ENCODE measurements at regions not wholly inside any gene's neighbourhood (a gene's known extent, or its start where the extent isn't known, plus 50 kb on each side); places are given as distances from the start of the nearest gene placed in this dataset.

DNA sequence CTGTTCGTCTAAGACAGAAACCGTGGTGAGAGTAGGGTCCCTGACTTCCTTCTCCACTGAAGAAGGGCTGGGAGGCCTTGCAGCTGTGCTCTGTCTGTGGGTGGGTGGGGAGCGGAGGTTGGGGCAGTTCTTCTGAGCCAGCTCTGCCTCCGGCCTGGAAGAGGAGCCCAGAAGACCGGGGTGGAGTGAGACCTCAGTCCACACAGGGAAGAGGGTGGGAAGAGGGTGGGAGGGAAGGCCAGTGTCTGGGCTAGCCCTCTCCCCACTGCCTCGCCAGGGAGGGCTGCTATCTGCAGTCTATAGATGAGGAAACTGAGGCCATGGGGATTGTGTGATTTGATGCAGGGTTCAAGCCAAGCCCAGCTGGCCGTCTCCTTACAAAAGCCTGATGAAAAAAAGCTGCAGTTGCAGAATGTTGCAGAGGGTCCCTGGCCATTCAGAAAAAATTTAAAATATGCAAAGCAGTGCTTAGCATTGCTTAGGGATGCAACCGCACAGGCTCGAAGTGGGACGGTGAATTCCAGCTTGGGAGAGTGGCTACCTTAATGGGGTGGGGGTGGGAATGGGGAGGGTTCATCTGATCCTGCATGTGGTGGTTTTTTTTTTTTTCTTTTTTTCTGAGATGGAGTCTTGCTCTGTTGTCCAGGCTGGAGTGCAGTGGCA, 181.6 kb upstream of the HS6ST1 start:
- DNase-seq, result no peak
- no peak overlapping the region for H3K27ac Mint-ChIP-seq
- H3K4me3 Mint-ChIP-seq, result no peak overlapping the region
- no peaks in the 10 kb centered on the region for H3K27me3 Mint-ChIP-seq
- H3K4me1 Mint-ChIP-seq, result no peaks in the 10 kb centered on the region
- CTCF ChIA-PET, result interaction anchor here (0.6 kb wide), 1 partner anchor 410 kb away, joined by 3 read pairs; no protein-coding TSS in a partner anchor
- no peaks in the 10 kb centered on the region for H3K36me3 Mint-ChIP-seq
- no peaks in the 10 kb centered on the region for H3K9me3 Mint-ChIP-seq (ENCODE audit: low read depth)
- ATAC-seq, result no peak

DNA sequence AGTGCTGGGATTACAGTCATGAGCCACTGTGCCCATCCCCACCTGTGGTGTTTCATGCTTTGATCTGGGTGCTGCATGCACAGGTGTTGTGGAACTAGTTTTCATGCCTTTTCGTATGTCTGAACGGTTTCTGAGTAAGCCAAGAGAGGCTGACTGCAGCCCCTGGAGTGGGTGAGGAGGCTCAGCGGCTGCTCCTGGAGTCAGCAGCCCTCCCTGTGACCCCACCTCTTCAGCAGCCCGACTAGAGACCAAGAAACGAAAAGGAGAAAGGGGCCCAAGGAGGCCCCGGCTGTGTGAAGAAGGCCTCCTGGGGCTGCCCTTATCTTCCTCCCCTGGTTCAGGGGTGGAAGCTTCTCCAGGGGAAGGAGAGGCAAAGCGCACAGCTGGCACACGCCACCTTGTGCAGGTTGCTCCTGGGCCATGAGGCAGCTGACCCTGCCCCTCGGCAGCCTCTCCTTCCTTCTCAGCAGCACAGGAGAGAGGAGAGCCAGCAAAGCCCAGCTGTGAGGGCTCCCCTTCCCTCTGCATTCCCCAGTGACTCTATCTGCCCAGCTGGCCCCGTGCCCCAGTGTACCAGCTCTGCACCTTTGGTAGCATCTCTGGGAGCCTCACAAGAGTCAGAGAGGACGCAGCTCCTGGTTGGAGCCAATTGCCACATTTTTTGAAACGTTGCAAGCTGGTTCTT, 182.5 kb upstream of the HS6ST1 start:
- no peaks in the 10 kb centered on the region for H3K4me1 Mint-ChIP-seq
- H3K36me3 Mint-ChIP-seq, result no peaks in the 10 kb centered on the region
- no peaks in the 10 kb centered on the region for H3K27me3 Mint-ChIP-seq
- no peaks in the 10 kb centered on the region for H3K9me3 Mint-ChIP-seq (ENCODE audit: low read depth)
- H3K27ac Mint-ChIP-seq, result no peak overlapping the region
- no peak for ATAC-seq
- CTCF ChIA-PET, result no interaction called here
- no peak for DNase-seq
- no peak overlapping the region for H3K4me3 Mint-ChIP-seq

GRCh38 chr2:128501700-128502099, 183.0 kb upstream of the HS6ST1 start:
- ATAC-seq, result no peak
- H3K4me1 Mint-ChIP-seq, result no peaks in the 10 kb centered on the region
- H3K4me3 Mint-ChIP-seq, result no peak overlapping the region
- CTCF ChIA-PET, result no interaction called here
- no peak overlapping the region for H3K27ac Mint-ChIP-seq
- no peaks in the 10 kb centered on the region for H3K36me3 Mint-ChIP-seq
- H3K9me3 Mint-ChIP-seq (ENCODE audit: low read depth), result no peaks in the 10 kb centered on the region
- DNase-seq, result no peak
- peaks cover 3% of the 10 kb centered on the region for H3K27me3 Mint-ChIP-seq

GRCh38 chr2:128502200-128502599, 183.5 kb upstream of the HS6ST1 start:
- peaks cover 3% of the 10 kb centered on the region for H3K27me3 Mint-ChIP-seq

DNA sequence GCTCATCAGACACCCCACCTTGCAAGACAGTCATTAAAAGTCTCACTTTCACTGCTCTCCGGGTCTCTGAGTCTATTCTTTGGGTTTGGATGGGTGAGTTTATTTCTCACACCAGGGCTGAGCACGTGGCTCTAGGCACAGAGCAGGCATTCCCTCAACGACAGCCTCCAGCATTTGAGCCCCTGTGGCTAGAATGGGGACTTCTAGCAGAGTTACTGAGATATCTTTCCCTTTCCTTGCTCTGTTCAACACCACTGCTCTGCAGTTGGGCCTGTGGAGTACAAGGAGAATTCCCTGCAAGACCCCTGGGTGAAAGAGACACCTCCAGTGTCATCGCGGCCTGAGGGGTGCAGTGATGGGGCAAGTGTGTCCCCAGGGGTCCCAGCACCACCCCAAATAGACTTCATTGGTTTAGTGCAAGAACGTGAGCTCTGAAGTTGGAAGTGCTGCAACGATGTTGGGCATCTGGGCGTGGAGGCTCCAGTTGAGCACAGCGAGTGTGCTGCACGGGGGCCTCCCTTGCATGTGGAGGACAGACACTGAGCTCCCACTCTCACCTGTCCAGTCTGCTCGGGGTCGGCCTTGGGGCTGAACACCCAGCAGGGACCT, 184.1 kb upstream of the HS6ST1 start:
- CTCF ChIA-PET, result no interaction called here
- Mint-ChIP-seq H3K36me3 (no peaks in the 10 kb centered on the region), H3K4me1 (no peaks in the 10 kb centered on the region), H3K9me3 (ENCODE audit: low read depth) (no peaks in the 10 kb centered on the region), H3K27me3 (peaks cover 3% of the 10 kb centered on the region), H3K27ac (no peak overlapping the region), H3K4me3 (no peak overlapping the region)
- DNase-seq, result no peak
- ATAC-seq, result no peak

More at GRCh38 chr2:128502200-128502599, 183.5 kb upstream of the HS6ST1 start:
- Mint-ChIP-seq H3K36me3 (no peaks in the 10 kb centered on the region), H3K4me3 (no peak overlapping the region), H3K4me1 (no peaks in the 10 kb centered on the region), H3K27ac (no peak overlapping the region), H3K9me3 (ENCODE audit: low read depth) (no peaks in the 10 kb centered on the region)
- DNase-seq (no peak), ATAC-seq (no peak)
- CTCF ChIA-PET, result no interaction called here

- H3K4me3 Mint-ChIP-seq, result no peak overlapping the region
- CTCF ChIA-PET, result no interaction called here
- H3K27me3 Mint-ChIP-seq, result peaks cover 3% of the 10 kb centered on the region
- no peak for ATAC-seq
- DNase-seq, result no peak
- H3K27ac Mint-ChIP-seq, result no peak overlapping the region
- no peaks in the 10 kb centered on the region for H3K9me3 Mint-ChIP-seq (ENCODE audit: low read depth)
- no peaks in the 10 kb centered on the region for H3K36me3 Mint-ChIP-seq
- H3K4me1 Mint-ChIP-seq, result no peaks in the 10 kb centered on the region
These were observed 185.0 kb upstream of the HS6ST1 start for GRCh38 chr2:128503399-128504245.

DNA sequence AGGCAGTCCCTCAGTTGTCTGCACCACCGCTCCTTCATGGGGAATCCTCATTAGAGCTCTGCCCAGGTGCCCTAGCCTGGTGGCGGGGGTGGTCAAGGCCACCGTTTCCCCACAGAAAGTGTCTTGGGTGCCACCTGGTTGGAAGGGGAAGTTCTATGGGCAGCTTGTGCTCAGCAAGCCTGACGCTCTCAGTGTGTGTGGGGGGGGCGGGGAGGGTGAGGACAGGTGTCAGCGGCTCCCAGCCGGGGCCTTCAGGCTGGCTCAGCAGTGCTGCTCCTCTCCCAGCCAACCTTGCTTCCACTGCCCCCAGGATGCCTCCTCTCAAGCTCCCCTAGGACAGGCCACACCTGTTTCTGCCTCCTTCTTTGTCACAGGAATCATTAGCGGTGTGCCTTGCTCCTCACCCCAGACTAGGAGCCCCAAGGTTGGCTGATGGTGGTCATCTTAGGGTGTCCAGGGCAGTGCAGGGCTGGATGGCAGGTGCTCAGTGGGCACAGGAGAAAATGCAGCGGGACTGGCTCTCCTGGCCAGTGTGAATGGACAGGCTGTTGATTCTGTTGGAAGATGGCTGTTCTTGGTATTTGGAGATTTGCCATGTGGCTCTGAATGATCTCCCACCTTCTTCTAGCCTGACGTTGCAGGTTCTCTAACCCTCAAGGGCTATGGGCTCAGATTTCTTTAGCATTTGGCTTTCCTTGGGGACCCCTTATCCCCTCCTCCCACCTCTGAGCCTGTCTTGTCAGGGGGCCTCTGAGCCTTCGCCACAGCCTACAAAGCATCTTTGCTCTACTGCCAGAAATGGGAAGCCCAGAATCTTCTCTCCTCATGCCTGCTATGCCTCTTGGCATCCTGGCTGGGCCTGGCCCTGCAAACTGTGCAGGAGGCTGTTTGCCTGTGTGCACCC, 185.8 kb upstream of the HS6ST1 start:
- DNase-seq (no peak), ATAC-seq (no peak)
- H3K27me3 Mint-ChIP-seq, result peaks cover 3% of the 10 kb centered on the region
- H3K9me3 Mint-ChIP-seq (ENCODE audit: low read depth), result no peaks in the 10 kb centered on the region
- CTCF ChIA-PET, result no interaction called here
- H3K4me3 Mint-ChIP-seq, result no peak overlapping the region
- no peaks in the 10 kb centered on the region for H3K36me3 Mint-ChIP-seq
- H3K27ac Mint-ChIP-seq, result no peak overlapping the region
- no peaks in the 10 kb centered on the region for H3K4me1 Mint-ChIP-seq

- no peak overlapping the region for H3K27ac Mint-ChIP-seq
- H3K27me3 Mint-ChIP-seq, result peaks cover 3% of the 10 kb centered on the region
- H3K36me3 Mint-ChIP-seq, result no peaks in the 10 kb centered on the region
- ATAC-seq (no peak), DNase-seq (no peak)
- CTCF ChIA-PET, result no interaction called here
- H3K4me3 Mint-ChIP-seq, result no peak overlapping the region
- no peaks in the 10 kb centered on the region for H3K4me1 Mint-ChIP-seq
- no peaks in the 10 kb centered on the region for H3K9me3 Mint-ChIP-seq (ENCODE audit: low read depth)
These were observed 186.5 kb upstream of the HS6ST1 start for GRCh38 chr2:128505150-128505490.

DNA sequence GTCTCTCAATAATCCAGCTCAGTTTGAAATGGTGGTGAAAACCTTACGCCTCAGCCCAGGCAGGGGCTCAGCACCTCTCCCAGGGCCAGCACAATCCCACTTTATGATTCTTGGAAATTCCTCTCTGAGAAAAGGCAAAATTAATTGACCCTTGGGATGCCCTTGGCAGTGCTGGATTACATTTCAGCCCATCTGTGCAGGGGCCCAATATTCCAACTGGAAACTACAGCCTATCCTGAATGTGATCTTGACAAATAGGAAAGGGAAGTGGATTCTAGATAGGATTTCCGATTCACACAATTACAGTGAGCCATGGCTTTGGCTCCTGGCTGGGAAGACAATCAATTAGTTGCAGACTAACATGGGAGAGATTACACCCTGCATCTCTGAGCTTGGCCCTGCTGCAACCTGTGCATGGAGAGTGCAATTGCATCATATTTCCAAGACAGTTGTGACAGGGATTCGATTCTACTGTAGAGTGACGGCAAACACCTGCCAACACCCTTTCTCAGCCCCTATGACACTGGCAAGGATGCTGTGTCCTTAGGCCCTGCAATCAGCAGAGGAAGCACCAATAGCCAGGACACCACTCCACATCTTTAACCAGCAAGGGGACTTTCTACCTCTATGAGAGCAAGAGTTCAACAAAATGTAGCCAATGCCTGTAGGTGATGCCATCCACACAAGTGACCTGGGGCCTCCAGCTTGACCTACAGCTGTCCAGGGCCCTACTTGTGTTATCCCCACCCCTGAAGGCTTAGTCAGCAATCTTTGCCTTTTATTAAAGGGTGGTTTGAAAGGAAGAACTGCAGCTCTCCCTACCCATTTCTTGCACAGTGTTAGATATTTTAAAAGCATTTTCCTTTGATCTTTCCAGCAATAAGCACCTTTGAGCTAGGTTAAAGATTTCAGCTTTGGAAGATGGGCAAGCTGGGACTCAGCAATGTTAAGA, 187.2 kb upstream of the HS6ST1 start:
- DNase-seq (no peak), ATAC-seq (no peak)
- Mint-ChIP-seq H3K4me1 (no peaks in the 10 kb centered on the region), H3K27ac (no peak overlapping the region), H3K36me3 (no peaks in the 10 kb centered on the region), H3K9me3 (ENCODE audit: low read depth) (no peaks in the 10 kb centered on the region), H3K4me3 (no peak overlapping the region), H3K27me3 (peaks cover 6% of the 10 kb centered on the region)
- CTCF ChIA-PET, result no interaction called here

GRCh38 chr2:128506534-128506933, 187.9 kb upstream of the HS6ST1 start:
- DNase-seq (no peak), ATAC-seq (no peak)
- no peaks in the 10 kb centered on the region for H3K4me1 Mint-ChIP-seq
- H3K9me3 Mint-ChIP-seq (ENCODE audit: low read depth), result no peaks in the 10 kb centered on the region
- H3K27ac Mint-ChIP-seq, result no peak overlapping the region
- H3K4me3 Mint-ChIP-seq, result no peak overlapping the region
- CTCF ChIA-PET, result interaction anchor here (1.1 kb wide), 1 partner anchor 230 kb away, joined by 3 read pairs; no protein-coding TSS in a partner anchor
- H3K36me3 Mint-ChIP-seq, result no peaks in the 10 kb centered on the region
- H3K27me3 Mint-ChIP-seq, result peaks cover 6% of the 10 kb centered on the region

DNA sequence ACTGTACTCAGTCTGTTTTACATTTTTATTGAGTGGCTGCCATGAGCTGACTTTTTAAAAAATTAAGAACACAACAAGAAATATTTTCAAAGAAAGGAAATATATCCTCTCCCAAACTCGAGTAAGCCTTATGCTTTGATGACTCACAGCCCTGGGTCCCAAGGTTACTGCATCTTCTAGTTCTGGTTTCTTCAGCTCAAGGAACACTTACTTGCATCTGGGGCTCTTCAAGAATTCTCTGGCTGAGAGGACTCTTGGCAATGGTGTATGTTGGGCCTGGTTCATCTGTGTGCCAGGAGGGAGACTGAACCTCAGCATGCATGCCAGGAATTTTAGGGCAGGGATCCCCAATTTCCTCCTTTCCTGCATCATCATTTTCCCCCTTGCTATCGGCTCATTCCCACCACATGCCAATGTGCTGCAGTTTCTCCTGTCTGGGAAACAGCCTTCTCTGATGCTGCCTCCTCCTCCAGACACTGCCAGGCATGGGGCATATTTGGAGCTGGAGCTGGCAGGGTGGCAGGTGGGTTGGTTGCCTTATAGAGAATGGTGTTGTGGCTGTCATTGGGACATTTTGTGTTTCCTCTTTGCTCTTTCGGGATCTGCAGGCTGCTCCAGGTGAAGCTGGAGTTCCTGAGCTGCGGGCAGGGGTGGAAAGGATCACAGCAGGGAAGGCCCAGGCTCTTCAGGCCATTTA, 192.2 kb upstream of the HS6ST1 start:
- ATAC-seq, result no peak
- Mint-ChIP-seq H3K27ac (no peak overlapping the region), H3K4me1 (peaks cover 9% of the 10 kb centered on the region)

More for the DNA sequence above, 192.2 kb upstream of the HS6ST1 start:
- Mint-ChIP-seq H3K27me3 (peaks cover 6% of the 10 kb centered on the region), H3K9me3 (ENCODE audit: low read depth) (no peaks in the 10 kb centered on the region), H3K36me3 (no peaks in the 10 kb centered on the region), H3K4me3 (no peak overlapping the region)
- CTCF ChIA-PET, result no interaction called here
- DNase-seq, result no peak

Measured in activated CD8-positive, alpha-beta memory T cell treated with anti-CD3 and anti-CD28 coated beads, Interleukin-2, amount 10 ng/mL, durations not matched to agents 7 days and 5 days (primary cell).